ENCODE measurements at regions not wholly inside any gene's neighbourhood (a gene's known extent, or its start where the extent isn't known, plus 50 kb on each side); places are given as distances from the start of the nearest gene placed in this dataset.

DNA sequence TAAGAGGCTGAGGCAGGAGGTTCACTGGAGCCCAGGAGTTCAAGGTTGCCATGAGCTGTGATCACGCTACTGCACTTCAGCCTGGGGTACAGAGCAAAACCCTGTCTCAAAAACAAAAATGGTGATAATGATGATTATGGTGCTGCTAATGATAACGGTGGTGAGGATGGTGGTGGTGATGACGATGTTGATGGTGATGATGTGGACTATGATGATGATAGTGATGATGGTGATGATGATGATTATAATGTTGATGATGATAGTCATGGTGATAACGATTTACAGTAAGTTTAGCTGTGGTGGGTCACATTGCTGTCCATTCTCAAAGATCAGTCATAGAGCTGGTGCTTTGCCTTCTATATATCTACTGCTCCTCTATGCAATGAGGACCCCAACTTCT, 1340.6 kb downstream of the UQCRFS1 start:
- no peak for TF ChIP-seq POLR2A (IDR thresholded peaks at IDR 0.05)
- TF ChIP-seq, protein P1, sequence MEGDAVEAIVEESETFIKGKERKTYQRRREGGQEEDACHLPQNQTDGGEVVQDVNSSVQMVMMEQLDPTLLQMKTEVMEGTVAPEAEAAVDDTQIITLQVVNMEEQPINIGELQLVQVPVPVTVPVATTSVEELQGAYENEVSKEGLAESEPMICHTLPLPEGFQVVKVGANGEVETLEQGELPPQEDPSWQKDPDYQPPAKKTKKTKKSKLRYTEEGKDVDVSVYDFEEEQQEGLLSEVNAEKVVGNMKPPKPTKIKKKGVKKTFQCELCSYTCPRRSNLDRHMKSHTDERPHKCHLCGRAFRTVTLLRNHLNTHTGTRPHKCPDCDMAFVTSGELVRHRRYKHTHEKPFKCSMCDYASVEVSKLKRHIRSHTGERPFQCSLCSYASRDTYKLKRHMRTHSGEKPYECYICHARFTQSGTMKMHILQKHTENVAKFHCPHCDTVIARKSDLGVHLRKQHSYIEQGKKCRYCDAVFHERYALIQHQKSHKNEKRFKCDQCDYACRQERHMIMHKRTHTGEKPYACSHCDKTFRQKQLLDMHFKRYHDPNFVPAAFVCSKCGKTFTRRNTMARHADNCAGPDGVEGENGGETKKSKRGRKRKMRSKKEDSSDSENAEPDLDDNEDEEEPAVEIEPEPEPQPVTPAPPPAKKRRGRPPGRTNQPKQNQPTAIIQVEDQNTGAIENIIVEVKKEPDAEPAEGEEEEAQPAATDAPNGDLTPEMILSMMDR (IDR thresholded peaks at IDR 0.05 in 8 of 11, conservative IDR thresholded peaks at IDR 0.05 in 3 of 11), result no peak

All from spleen (tissue), 7 donors.